ENCODE measurements at regions not wholly inside any gene's neighbourhood (a gene's known extent, or its start where the extent isn't known, plus 50 kb on each side); places are given as distances from the start of the nearest gene placed in this dataset.

DNA sequence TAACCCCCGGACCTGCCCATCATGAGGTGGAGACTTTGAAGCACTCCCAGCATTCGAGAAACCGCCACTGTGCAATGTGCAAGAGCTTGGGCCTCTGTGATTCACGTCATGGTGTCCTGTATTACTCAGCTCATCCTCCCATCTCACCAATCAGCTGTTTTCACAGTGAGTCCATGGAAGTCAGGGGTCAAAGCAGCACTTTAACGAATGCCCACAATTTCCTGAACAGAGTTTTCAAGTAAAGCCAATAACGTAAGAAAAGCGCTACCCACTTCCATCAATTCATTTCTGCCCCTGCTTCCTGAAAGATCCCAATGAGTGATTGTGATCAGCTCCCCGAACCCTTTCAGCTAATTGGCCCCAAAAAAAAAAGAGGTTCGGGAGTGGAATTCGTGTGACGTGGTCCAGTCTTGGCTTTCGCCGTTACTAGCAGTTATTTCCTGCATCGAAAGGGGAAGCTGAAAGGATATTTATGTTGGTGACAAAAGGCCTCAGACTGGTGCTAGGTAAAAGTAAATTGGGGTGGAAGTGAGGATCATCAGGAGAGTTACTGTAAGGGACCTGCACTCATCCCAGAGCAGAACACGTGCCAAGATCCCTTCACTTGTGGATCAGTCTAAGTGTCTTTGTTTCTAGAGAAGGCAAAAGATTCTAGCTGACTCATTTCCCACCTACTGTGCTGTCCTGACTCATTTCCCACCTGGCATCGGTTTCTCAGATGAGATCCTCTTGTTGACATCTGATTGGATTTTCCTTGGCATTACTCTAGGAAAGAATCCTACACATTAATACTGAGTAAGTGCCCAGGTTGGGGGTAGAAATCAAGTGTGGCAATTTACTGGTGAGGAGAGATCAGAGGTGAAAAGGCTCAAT is 136.7 kb upstream of the NUDT7 start:
- H3K27ac ChIP-seq = no peak overlapping the region
- TF ChIP-seq, protein P1, sequence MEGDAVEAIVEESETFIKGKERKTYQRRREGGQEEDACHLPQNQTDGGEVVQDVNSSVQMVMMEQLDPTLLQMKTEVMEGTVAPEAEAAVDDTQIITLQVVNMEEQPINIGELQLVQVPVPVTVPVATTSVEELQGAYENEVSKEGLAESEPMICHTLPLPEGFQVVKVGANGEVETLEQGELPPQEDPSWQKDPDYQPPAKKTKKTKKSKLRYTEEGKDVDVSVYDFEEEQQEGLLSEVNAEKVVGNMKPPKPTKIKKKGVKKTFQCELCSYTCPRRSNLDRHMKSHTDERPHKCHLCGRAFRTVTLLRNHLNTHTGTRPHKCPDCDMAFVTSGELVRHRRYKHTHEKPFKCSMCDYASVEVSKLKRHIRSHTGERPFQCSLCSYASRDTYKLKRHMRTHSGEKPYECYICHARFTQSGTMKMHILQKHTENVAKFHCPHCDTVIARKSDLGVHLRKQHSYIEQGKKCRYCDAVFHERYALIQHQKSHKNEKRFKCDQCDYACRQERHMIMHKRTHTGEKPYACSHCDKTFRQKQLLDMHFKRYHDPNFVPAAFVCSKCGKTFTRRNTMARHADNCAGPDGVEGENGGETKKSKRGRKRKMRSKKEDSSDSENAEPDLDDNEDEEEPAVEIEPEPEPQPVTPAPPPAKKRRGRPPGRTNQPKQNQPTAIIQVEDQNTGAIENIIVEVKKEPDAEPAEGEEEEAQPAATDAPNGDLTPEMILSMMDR (conservative IDR thresholded peaks at IDR 0.05) = no peak

DNA sequence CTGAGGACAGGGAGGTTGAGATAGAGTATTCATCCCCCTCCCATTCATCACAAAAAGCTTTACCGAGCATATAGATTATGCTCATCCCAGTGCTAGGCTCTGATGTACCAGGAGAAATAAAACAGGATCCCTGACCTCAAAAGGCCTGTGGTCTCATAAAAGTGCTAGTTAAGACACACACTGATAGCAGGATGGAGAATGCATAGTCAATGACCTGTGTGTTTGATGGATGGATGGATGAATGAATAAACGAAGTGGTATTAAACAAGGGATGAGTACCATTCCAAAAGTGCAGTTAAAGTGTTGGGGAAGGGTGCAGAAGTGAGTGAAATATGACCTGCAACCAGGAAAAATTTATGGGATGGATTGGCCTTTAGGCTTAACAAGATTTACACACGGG is 133.9 kb upstream of the NUDT7 start:
- no peak overlapping the region for H3K27ac ChIP-seq
- TF ChIP-seq, protein P1 (conservative IDR thresholded peaks at IDR 0.05) = no peak

DNA sequence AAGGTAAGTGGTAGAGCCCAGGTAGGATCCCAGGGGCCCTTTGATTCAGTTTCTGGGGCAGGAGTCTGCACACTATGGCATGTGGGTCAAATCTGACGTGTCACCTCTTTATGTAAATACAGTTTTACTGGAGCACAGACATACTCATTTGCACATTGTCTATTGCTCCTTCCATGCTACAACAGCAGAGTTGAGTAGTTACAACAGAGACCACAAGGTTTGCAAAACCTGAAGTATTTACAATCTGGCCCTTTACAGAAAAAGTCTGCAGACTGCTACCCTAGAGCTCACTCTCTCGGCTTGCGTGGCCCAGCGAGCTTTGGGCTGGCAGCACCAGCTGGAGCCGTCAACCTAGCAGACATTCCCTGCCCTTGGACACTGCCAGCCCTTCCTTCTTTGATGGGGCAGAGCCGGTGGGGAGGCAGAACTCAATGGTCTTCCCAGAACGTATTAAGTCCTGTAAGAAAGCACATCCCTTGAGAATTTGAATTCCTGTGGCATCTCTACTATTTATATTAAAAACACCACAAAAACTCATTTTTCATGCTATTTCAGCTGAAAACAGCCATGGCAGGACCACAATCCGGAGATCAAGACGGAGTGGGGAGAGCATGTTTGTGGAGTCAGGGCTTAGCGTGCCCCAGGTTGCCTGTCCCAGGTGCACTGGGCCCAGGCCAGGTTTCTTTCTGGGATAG is 133.1 kb upstream of the NUDT7 start:
- TF ChIP-seq, protein P1 (conservative IDR thresholded peaks at IDR 0.05) = no peak

DNA sequence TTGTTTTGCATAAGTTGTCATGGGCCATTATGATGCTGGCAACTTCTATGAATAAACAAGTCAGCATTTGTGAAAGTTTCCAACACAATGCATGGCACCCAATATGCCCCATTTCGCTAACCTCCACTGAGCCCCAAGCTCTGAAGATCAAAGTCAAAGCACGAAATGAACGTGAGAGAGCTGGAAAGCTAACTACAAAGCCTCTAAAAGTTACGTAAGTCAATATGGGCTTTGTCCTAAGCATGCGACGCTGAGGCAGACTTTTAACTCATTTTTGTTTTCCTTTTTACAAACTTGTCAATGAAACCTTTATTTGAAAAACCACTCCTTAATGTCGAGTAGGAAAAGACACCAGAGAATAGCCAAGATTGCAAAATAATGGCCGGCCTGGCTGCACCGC is 131.6 kb upstream of the NUDT7 start:
- H3K27ac ChIP-seq = no peak overlapping the region
- TF ChIP-seq, protein P1 (conservative IDR thresholded peaks at IDR 0.05) = no peak

More for the DNA sequence above, 133.1 kb upstream of the NUDT7 start:
- no peak overlapping the region for H3K27ac ChIP-seq

DNA sequence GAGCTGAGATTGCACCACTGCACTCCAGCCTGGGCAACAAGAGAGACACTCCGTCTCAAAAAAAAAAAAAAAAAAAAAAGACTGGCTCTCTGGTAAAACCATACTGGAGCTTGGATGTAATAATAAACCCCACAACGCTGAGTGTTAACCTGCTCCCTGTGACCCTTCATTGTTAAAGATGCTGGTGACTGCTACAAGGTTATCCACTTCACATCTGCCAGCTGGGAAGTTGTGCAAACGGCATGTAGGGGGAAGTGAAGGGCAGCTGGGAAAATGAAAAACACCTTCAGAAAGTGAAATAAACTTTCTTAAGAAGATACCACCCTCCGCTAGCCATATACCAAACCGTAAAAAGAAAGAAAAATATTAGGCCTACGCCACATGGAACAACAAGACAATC is 131.0 kb upstream of the NUDT7 start:
- H3K27ac ChIP-seq = no peak overlapping the region
- TF ChIP-seq, protein P1 (conservative IDR thresholded peaks at IDR 0.05) = no peak

DNA sequence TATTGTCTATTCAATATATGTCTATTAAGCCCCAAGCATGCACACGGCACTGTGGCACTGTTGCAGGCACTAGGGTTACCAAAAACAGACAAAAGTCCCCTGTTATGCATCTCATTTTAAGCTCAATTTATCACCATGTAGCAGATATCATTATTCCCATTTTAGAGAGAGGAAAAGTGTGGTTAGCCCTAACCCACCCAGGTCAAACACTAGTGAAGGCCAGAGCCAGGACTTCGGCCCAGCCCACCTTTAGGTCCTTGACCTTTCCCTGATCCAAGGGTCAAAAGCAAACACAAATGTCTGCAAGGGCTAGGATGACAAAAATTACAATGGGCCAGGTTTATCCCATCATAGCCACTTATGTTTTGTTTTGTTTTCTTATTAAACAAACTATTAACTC is 130.3 kb upstream of the NUDT7 start:
- TF ChIP-seq, protein P1 (conservative IDR thresholded peaks at IDR 0.05) = no peak
- no peak overlapping the region for H3K27ac ChIP-seq

DNA sequence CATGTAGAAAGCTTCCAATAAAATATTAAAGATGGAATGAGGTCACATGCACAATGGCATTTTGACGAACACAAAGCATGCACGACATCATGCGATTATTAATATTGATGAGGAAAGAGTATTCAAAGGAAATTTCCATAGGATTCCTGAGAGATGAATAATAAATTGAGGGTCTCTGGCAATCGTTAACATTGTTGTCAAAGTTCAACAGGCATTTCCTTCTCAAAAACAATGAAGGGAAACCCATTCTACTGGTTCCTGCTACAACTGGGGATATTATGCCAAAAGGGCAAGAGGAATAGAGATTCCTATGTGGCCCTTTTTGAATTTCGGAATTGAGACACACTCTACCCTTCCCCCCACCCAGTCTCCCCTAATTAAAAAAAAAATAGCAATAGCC is 128.3 kb upstream of the NUDT7 start:
- H3K27ac ChIP-seq = no peak overlapping the region
- TF ChIP-seq, protein P1 (conservative IDR thresholded peaks at IDR 0.05) = no peak
